HG02759 (cell line): ENCODE measurements at regions not wholly inside any gene's neighbourhood (a gene's known extent, or its start where the extent isn't known, plus 50 kb on each side); places are given as distances from the start of the nearest gene placed in this dataset.
"Not testable (repeated sequence)": the region's sequence is repeated elsewhere in the genome, so short reads cannot be mapped to it uniquely, and the experiment has no call there.

ENCODE experiments used
- ATAC-seq: cut with Tn5 transposase; IDR thresholded peaks from one replicate; pipeline ENCODE4 v1.9.1; 2021; ENCODE audit warnings: mild to moderate bottlenecking, moderate library complexity; ENCODE audit not compliant: unreplicated experiment

- ATAC-seq, result no peak
Observed at GRCh38 chr2:173544641-173545363, 190.1 kb downstream of the CDCA7 start.

- no peak for ATAC-seq
Observed at GRCh38 chr2:173545364-173545763, 190.7 kb downstream of the CDCA7 start.

- ATAC-seq, result no peak
Observed at GRCh38 chr2:173547499-173547898, 192.8 kb downstream of the CDCA7 start.

- ATAC-seq, result no peak
Observed at GRCh38 chr2:173550143-173550542, 195.5 kb downstream of the CDCA7 start.

- no peak for ATAC-seq
Observed at GRCh38 chr2:173552531-173552930, 197.9 kb downstream of the CDCA7 start.

- no peak for ATAC-seq
Observed at GRCh38 chr2:173553593-173553992, 198.9 kb downstream of the CDCA7 start.

- ATAC-seq, result no peak
Observed at GRCh38 chr2:173555833-173556232, 201.2 kb downstream of the CDCA7 start.

- no peak for ATAC-seq
Observed at GRCh38 chr2:173556816-173557215, 202.1 kb downstream of the CDCA7 start.

- no peak for ATAC-seq
Observed at GRCh38 chr2:173557497-173557896, 202.8 kb downstream of the CDCA7 start.

GRCh38 chr2:173567493-173567892 is 212.8 kb downstream of the CDCA7 start:
- no peak for ATAC-seq

- ATAC-seq, result no peak
Observed at GRCh38 chr2:173568054-173568453, 213.4 kb downstream of the CDCA7 start.

- ATAC-seq, result no peak
Observed at GRCh38 chr2:173571021-173571821, 216.5 kb downstream of the CDCA7 start.

GRCh38 chr2:173571887-173572680 is 217.4 kb downstream of the CDCA7 start:
- ATAC-seq, result no peak

GRCh38 chr2:173572848-173573247 is 218.2 kb downstream of the CDCA7 start:
- no peak for ATAC-seq

- ATAC-seq, result not testable (repeated sequence)
Observed at GRCh38 chr2:173573782-173574181, 219.1 kb downstream of the CDCA7 start.

- no peak for ATAC-seq
Observed at GRCh38 chr2:173574324-173575112, 219.8 kb downstream of the CDCA7 start.

GRCh38 chr2:173578404-173579107 is 223.9 kb downstream of the CDCA7 start:
- no peak for ATAC-seq

- ATAC-seq, result no peak
Observed at GRCh38 chr2:173580351-173580750, 225.7 kb downstream of the CDCA7 start.

- ATAC-seq, result no peak
Observed at GRCh38 chr2:173580956-173581355, 226.3 kb downstream of the CDCA7 start.

- ATAC-seq, result no peak
Observed at GRCh38 chr2:173583196-173583595, 228.5 kb downstream of the CDCA7 start.
